ENCODE measurements at regions not wholly inside any gene's neighbourhood (a gene's known extent, or its start where the extent isn't known, plus 50 kb on each side); places are given as distances from the start of the nearest gene placed in this dataset.
"Not testable (repeated sequence)": the region's sequence is repeated elsewhere in the genome, so short reads cannot be mapped to it uniquely, and the experiment has no call there.

DNA sequence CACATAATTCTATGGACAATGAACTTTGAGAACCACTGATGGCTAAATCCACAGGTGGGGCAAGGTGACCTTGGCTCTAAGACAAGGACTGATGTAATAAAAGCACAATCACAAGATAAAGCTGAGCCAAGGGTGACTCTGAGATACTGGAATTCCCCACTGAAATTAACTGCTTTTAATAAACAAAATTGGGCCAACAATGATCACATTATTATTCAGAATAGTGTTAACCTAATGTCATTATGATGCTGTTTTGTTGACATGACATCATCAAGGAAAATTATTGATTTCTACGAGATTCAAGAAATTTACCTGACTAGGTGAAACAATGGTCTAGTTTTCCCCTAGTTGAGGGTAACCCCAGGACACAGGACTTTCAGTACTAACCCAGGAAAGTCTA is 273.7 kb upstream of the NFIA start:
- no peak overlapping the region for H3K9ac ChIP-seq (ENCODE audit: low read depth in 2 of 2, low read length in 2 of 2)
- TF ChIP-seq, protein P1, sequence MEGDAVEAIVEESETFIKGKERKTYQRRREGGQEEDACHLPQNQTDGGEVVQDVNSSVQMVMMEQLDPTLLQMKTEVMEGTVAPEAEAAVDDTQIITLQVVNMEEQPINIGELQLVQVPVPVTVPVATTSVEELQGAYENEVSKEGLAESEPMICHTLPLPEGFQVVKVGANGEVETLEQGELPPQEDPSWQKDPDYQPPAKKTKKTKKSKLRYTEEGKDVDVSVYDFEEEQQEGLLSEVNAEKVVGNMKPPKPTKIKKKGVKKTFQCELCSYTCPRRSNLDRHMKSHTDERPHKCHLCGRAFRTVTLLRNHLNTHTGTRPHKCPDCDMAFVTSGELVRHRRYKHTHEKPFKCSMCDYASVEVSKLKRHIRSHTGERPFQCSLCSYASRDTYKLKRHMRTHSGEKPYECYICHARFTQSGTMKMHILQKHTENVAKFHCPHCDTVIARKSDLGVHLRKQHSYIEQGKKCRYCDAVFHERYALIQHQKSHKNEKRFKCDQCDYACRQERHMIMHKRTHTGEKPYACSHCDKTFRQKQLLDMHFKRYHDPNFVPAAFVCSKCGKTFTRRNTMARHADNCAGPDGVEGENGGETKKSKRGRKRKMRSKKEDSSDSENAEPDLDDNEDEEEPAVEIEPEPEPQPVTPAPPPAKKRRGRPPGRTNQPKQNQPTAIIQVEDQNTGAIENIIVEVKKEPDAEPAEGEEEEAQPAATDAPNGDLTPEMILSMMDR (IDR thresholded peaks at IDR 0.05) = no peak
- no peak for DNase-seq
- H3K27ac ChIP-seq = no peak overlapping the region
- H3K4me1 ChIP-seq = no peaks in the 10 kb centered on the region
- no peaks in the 10 kb centered on the region for H3K27me3 ChIP-seq
- H3K9me3 ChIP-seq = no peaks in the 10 kb centered on the region
- H3K36me3 ChIP-seq = no peaks in the 10 kb centered on the region
- intact Hi-C loops (cut with DNase I) = no loop called here
- H3K4me3 ChIP-seq = no peak overlapping the region

DNA sequence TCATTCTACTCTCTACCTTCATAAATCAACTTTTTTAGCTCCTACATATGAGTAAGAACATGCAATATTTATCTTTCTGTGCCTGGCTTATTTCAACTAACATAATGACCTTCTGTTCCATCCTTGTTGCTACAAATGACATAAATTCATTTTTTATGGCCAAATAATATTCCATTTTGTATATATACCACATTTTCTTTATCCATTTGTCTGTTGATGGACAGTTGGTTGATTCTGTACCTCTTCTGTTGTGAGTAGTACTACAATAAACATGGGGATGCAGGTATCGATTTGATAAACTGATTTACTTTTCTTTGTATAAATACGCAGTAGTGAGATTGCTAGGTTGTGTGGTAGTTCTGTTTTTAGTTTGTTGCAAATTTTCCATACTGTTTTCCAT is 279.5 kb upstream of the NFIA start:
- TF ChIP-seq, protein P1 (IDR thresholded peaks at IDR 0.05) = no peak
- Histone ChIP-seq H3K36me3 (no peaks in the 10 kb centered on the region), H3K27me3 (no peaks in the 10 kb centered on the region), H3K4me3 (no peak overlapping the region), H3K9ac (ENCODE audit: low read depth in 2 of 2, low read length in 2 of 2) (no peak overlapping the region), H3K4me1 (no peaks in the 10 kb centered on the region), H3K27ac (no peak overlapping the region), H3K9me3 (no peaks in the 10 kb centered on the region)
- intact Hi-C loops (cut with DNase I) = no loop called here
- DNase-seq = no peak

DNA sequence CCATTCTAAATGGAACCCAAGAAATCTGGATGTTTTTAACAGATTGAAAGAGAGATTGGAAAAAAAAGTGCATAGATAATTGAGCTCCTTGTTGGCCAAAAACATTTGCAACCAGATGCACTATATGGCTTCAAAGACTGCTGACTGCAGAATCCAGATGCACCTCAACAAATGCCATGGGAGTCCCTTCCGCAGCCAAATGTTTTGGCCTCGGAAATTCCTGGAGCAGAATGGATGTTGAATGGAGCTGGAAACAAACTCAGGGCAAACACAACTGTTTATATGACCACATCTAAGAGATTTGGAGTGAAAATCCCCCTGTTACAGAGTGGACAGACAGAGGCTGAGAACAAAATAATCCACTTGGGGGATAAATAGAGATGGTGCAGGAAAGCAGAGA is 285.0 kb upstream of the NFIA start:
- intact Hi-C loops (cut with DNase I) = no loop called here

DNA sequence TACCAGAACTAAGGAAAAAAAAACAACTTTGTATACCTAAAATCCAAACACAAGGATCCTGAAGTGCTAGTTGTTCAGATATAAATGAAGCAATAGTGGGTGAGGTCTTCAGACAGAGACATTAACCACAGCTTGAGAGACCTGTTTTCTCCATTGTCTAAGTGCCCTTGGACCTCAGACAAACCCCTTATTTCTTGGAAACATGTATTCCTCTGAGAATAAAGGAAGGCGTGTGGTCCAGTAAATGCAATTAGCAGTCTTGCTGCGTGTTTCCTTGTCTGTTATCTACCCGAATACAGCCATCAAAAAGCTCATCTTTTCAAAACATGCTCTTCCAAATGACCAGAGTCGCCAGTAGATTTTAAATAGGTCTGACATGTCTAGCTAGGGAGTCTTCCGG is 291.1 kb upstream of the NFIA start:
- Histone ChIP-seq H3K9me3 (no peaks in the 10 kb centered on the region), H3K4me3 (no peak overlapping the region), H3K27ac (no peak overlapping the region), H3K9ac (ENCODE audit: low read depth in 2 of 2, low read length in 2 of 2) (no peak overlapping the region), H3K36me3 (no peaks in the 10 kb centered on the region), H3K27me3 (no peaks in the 10 kb centered on the region), H3K4me1 (no peaks in the 10 kb centered on the region)
- intact Hi-C loops (cut with DNase I) = no loop called here
- no peak for DNase-seq
- TF ChIP-seq, protein P1 (IDR thresholded peaks at IDR 0.05) = no peak

More for the DNA sequence above, 285.0 kb upstream of the NFIA start:
- Histone ChIP-seq H3K4me1 (no peaks in the 10 kb centered on the region), H3K36me3 (no peaks in the 10 kb centered on the region), H3K27ac (no peak overlapping the region), H3K27me3 (no peaks in the 10 kb centered on the region), H3K9ac (ENCODE audit: low read depth in 2 of 2, low read length in 2 of 2) (no peak overlapping the region), H3K4me3 (no peak overlapping the region), H3K9me3 (no peaks in the 10 kb centered on the region)
- DNase-seq = no peak
- TF ChIP-seq, protein P1 (IDR thresholded peaks at IDR 0.05) = no peak

DNA sequence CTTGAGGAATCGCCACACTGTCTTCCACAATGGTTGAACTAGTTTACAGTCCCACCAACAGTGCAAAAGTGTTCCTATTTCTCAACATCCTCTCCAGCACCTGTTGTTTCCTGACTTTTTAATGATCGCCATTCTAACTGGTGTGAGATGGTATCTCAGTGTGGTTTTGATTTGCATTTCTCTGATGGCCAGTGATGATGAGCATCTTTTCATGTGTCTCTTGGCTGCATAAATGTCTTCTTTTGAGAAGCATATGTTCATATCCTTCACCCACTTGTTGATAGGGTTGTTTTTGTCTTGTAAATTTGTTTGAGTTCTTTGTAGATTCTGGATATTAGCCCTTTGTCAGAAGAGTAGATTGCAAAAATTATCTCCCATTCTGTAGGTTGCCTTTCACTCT is 309.3 kb upstream of the NFIA start:
- H3K27ac ChIP-seq; H3K9ac ChIP-seq (ENCODE audit: low read depth in 2 of 2, low read length in 2 of 2); H3K9me3 ChIP-seq; H3K4me1 ChIP-seq; H3K36me3 ChIP-seq; H3K27me3 ChIP-seq; intact Hi-C loops (cut with DNase I); H3K4me3 ChIP-seq; DNase-seq: not testable (repeated sequence)

DNA sequence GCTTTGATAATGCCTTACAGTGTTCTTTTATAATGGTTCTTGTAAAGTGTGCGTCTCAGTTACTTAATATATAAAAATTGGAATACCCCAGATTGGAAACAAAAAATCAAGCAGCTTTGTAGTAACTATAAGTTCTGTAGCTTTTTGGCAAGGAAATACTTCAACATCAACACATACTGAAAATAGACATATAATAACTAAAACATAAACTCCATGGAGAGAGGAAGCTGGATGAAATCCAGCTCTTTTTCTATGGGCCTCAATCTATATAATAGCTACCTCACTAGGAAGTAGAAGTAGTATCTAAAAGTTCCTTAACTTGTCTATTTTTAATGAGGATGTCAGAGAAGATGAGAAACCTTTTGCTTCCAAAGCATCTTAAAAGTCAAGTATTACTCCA is 313.3 kb upstream of the NFIA start:
- DNase-seq = no peak
- TF ChIP-seq, protein P1 (IDR thresholded peaks at IDR 0.05) = no peak
- no peaks in the 10 kb centered on the region for H3K9me3 ChIP-seq
- intact Hi-C loops (cut with DNase I) = loop anchor here (10.0 kb wide), 1 partner anchor 484 kb away; no protein-coding TSS in a partner anchor
- no peak overlapping the region for H3K4me3 ChIP-seq
- no peaks in the 10 kb centered on the region for H3K36me3 ChIP-seq
- no peak overlapping the region for H3K27ac ChIP-seq
- no peaks in the 10 kb centered on the region for H3K4me1 ChIP-seq
- no peaks in the 10 kb centered on the region for H3K27me3 ChIP-seq
- no peak overlapping the region for H3K9ac ChIP-seq (ENCODE audit: low read depth in 2 of 2, low read length in 2 of 2)
